Epithelial cell of esophagus (primary cell): ENCODE measurements at regions not wholly inside any gene's neighbourhood (a gene's known extent, or its start where the extent isn't known, plus 50 kb on each side); places are given as distances from the start of the nearest gene placed in this dataset.
"Not testable (repeated sequence)": the region's sequence is repeated elsewhere in the genome, so short reads cannot be mapped to it uniquely, and the experiment has no call there.

Experiments used
- DNase-seq: peaks from one replicate; pipeline ENCODE4 v3.0.0; 2010; ENCODE audit warnings: low read depth
- H3K4me3 ChIP-seq: 2 replicates; pipeline ENCODE4 v1.5.1; 2011; ENCODE audit warnings: mild to moderate bottlenecking, low read length, control low read depth
- TF ChIP-seq, protein P1 (sequence below): IDR thresholded peaks from 2 replicates; pipeline ENCODE4 v1.5.1; 2011; ENCODE audit warnings: low read depth, mild to moderate bottlenecking, low read length, control low read depth, inconsistent platforms; ENCODE audit not compliant: insufficient read depth; ENCODE audit errors: missing control alignments

DNA sequence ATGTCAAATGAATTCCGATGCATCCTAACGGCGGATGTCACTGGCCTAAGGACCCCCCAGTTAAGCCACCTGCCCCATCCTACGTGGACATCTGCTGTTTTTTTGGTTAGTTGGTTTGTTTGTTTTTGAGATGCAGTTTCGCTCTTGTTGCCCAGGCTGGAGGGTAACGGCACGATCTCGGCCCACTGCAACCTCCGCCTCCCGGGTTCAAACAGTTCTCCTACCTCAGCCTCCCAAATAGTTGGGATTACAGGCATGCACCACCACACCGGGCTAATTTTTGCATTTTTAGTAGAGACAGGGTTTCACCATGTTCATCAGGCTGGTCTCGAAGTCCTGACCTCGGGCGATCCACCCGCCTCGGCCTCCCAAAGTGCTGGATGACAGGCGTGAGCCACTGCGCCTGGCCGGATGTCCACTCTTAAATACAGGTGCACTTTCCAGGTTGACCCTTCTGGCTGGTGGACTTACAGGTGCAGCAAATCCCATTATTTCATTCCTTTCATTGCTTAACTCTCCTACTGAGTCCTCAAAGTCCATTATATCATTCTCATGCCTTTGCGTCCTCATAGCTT, 206.2 kb downstream of the CRLF2 start:
- H3K4me3 ChIP-seq, result no peak overlapping the region
- TF ChIP-seq, protein P1, sequence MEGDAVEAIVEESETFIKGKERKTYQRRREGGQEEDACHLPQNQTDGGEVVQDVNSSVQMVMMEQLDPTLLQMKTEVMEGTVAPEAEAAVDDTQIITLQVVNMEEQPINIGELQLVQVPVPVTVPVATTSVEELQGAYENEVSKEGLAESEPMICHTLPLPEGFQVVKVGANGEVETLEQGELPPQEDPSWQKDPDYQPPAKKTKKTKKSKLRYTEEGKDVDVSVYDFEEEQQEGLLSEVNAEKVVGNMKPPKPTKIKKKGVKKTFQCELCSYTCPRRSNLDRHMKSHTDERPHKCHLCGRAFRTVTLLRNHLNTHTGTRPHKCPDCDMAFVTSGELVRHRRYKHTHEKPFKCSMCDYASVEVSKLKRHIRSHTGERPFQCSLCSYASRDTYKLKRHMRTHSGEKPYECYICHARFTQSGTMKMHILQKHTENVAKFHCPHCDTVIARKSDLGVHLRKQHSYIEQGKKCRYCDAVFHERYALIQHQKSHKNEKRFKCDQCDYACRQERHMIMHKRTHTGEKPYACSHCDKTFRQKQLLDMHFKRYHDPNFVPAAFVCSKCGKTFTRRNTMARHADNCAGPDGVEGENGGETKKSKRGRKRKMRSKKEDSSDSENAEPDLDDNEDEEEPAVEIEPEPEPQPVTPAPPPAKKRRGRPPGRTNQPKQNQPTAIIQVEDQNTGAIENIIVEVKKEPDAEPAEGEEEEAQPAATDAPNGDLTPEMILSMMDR, result no peak
- no peak for DNase-seq

- TF ChIP-seq, protein P1, result no peak
- H3K4me3 ChIP-seq, result no peak overlapping the region
- DNase-seq, result no peak
Measured at GRCh38 chrX:1002611-1003010, 209.8 kb downstream of the CRLF2 start.

DNA sequence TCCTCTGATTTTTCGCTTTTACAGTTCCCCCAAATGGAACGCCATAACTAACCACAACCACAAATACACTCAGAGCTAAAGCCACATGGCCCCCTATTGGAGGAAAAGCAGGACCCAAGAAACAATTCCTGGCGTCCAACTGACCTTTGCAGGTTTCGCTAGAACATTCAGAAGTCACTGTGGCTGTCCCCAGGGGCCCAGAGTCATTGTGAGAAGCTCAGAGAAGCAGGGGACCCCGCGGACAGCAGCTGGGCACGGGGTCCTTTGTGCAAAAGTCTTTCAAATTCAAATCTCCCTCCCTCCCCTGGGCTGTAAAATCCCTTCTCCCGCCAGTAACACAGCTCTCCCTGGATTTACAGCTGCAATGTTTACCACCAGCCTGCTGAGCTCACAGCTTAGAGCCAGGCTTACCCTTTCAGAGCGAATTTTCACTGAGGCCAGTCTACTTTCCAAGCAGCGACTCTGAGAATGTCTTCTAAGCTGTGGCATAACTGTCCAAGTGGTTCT, 214.8 kb downstream of the CRLF2 start:
- TF ChIP-seq, protein P1, result no peak
- no peak overlapping the region for H3K4me3 ChIP-seq
- no peak for DNase-seq

DNA sequence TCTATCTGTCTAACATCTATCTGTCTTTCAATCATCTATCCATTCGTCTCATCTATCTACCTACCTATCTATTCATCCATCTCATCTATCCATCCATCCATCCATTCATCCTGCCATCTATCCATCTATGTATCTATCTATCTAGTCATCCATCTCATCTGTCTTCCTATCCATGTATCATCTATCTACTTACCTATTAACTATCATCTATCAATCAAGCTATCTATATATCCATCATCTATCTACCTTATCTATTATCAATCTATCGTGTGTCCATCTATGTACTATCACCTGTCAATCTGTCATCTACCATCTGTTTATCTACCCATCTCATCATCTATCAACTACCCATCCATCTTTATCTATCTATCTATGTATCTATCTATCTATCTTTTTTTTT, 217.7 kb downstream of the CRLF2 start:
- no peak for DNase-seq
- no peak overlapping the region for H3K4me3 ChIP-seq
- TF ChIP-seq, protein P1, result no peak

DNA sequence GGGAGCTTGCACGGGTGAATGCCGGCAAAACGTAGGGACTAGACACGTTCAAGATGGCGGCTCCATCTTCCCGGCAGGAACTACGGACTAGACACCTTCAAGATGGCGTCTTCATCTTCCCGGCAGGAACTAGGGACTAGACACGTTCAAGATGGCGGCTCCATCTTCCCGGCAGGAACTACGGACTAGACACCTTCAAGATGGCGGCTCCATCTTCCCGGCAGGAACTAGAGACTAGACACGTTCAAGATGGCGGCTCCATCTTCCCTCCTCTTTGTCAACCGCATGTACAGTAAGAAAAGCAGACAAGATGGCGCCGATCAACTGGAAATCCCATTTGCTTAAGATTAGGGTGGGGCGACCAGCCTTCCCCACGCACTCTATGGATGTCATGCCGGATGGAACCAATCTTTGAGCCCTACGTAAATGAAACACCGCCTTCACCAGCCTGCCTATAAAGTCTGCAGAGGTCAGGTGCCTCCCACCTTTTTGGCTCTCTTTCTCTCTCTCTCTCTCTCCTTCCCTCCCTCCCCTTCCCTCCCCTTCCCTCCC, 222.4 kb downstream of the CRLF2 start:
- TF ChIP-seq, protein P1, result no peak
- peak; percentile 32 for DNase-seq
- H3K4me3 ChIP-seq, result no peak overlapping the region

DNA sequence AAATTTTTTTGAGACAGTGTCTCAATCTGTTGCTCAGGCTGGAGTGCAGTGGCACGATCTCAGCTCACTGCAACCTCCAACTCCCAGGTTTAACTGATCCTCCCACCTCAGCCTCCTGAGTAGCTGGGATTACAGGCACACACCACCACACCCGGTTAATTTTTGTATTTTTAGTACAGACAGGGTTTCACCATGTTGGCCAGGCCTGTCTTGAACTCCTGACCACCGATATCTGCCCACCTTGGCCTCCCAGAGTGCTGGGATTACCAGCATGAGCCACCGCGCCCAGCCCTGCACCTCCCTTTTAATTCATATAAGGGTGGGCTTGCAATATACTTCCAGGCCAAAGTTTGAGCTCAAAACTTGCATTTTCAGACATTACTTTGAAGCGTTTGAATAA, 223.9 kb downstream of the CRLF2 start:
- DNase-seq, H3K4me3 ChIP-seq: not testable (repeated sequence)

GRCh38 chrX:981791-982626, 230.4 kb downstream of the CRLF2 start:
- DNase-seq, result no peak
- TF ChIP-seq, protein P1, result no peak
- H3K4me3 ChIP-seq, result no peak overlapping the region
